ENCODE measurements at regions not wholly inside any gene's neighbourhood (a gene's known extent, or its start where the extent isn't known, plus 50 kb on each side); places are given as distances from the start of the nearest gene placed in this dataset.

GRCh38 chr5:94045839-94046782, 304.7 kb upstream of the POU5F2 start:
- no peak for TF ChIP-seq CTCF (conservative IDR thresholded peaks at IDR 0.05; ENCODE audit: low read length)
- DNase-seq (ENCODE audit: low read depth), result no peak
- no peak overlapping the region for H3K4me3 ChIP-seq (ENCODE audit: low read length)

- DNase-seq (ENCODE audit: low read depth), result no peak
Observed at GRCh38 chr5:94043311-94043710, 301.9 kb upstream of the POU5F2 start.

DNA sequence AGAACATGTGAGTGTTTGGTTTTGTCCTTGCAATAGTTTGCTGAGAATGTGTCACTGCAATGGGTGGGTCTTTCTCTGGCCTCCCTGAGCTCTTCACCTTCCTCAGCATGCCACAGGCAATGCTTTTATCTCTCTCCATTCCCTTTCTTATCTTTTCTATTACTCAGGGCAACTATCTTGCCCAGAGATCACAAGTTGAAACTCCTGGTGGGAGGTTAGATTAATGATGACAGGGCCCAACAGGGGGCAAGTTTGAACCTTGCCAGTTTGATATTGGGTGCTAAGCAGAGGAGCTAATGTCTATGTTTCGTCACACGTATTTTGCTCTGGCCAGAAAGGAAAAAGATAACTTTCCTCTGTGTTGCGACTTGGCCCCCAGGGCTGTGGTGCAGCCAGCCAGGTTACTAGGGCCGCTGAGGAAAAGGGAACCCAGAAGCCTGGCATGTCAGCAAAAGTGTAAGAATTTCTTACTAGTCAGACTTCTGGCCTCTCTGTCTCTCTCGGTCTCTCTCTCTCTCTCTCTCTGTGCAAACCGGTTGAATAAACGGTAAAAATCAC, 299.3 kb upstream of the POU5F2 start:
- no peak overlapping the region for H3K4me3 ChIP-seq (ENCODE audit: low read length)
- no peak for TF ChIP-seq CTCF (conservative IDR thresholded peaks at IDR 0.05; ENCODE audit: low read length)
- DNase-seq (ENCODE audit: low read depth), result no peak

More at GRCh38 chr5:94043311-94043710, 301.9 kb upstream of the POU5F2 start:
- no peak overlapping the region for H3K4me3 ChIP-seq (ENCODE audit: low read length)
- no peak for TF ChIP-seq CTCF (conservative IDR thresholded peaks at IDR 0.05; ENCODE audit: low read length)

DNA sequence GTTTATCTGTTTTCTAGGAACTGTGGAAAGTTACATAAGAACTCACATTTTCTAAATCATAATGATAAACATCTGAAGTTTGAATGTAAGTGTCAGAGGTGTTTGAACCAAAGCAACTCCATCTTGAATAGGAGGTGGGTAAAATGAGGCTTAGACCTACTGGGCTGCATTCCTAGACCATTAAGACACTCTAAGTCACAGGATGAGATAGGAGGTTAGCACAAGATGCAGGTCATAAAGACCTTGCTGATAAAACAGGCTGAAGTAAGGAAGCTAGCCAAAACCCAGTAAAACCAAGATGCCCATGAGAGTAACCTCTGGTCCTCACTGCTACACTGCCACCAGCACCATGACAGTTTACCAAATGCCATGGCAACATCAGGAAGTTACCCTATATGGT, 297.7 kb upstream of the POU5F2 start:
- no peak for TF ChIP-seq CTCF (conservative IDR thresholded peaks at IDR 0.05; ENCODE audit: low read length)

GRCh38 chr5:94031631-94032030, 290.2 kb upstream of the POU5F2 start:
- no peak for TF ChIP-seq CTCF (conservative IDR thresholded peaks at IDR 0.05; ENCODE audit: low read length)
- DNase-seq (ENCODE audit: low read depth), result peak; percentile 93
- no peak overlapping the region for H3K4me3 ChIP-seq (ENCODE audit: low read length)

More for the DNA sequence above, 297.7 kb upstream of the POU5F2 start:
- no peak overlapping the region for H3K4me3 ChIP-seq (ENCODE audit: low read length)
- DNase-seq (ENCODE audit: low read depth), result no peak

DNA sequence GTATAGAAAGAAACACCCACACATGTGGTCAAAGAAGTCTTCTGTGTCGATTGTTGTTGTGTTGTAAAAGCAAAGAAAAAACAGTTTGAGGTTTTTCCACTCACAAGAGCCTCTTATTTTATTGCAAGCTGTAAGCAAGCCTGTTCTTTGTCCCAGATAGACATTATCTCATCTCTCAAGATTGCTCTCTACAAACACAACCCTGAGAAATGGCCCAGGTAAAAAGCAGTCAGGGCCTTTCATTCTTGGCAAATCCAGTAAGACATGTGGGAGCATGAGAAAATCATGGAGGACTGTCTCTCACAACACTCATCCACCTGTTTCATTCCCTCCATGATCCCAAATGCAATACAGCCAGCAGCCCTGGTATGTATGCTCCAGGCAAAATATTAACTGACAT, 286.6 kb upstream of the POU5F2 start:
- no peak for DNase-seq (ENCODE audit: low read depth)
- H3K4me3 ChIP-seq (ENCODE audit: low read length), result no peak overlapping the region
- TF ChIP-seq CTCF (conservative IDR thresholded peaks at IDR 0.05; ENCODE audit: low read length), result no peak

DNA sequence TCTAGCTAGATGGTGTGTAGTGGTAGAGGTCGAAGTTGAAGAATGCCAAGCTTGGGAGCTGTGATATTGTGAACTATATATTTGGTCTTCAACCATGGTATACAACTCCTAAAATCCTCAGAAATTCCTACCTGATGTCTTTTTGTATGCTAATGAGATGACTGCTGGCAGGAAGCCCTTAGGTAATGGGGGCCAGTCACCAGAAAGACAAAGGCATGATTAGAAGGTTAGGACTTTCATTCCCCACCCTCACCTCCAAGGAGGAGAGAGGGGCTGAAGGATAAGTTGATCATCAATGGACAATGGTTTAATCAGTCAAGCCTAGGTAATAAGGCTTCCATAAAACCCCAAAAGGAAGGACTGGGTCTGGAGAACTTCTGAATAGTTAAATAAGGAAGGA, 285.7 kb upstream of the POU5F2 start:
- no peak overlapping the region for H3K4me3 ChIP-seq (ENCODE audit: low read length)
- DNase-seq (ENCODE audit: low read depth), result no peak
- no peak for TF ChIP-seq CTCF (conservative IDR thresholded peaks at IDR 0.05; ENCODE audit: low read length)
